ENCODE measurements at regions not wholly inside any gene's neighbourhood (a gene's known extent, or its start where the extent isn't known, plus 50 kb on each side); places are given as distances from the start of the nearest gene placed in this dataset.

GRCh38 chr6:141173529-141173928, 959.2 kb upstream of the GJE1 start:
- Histone ChIP-seq H3K27me3 (ENCODE audit: insufficient read depth, poor library complexity, severe bottlenecking) (no peaks in the 10 kb centered on the region), H3K4me3 (ENCODE audit: severe bottlenecking) (no peak overlapping the region), H3K9me3 (ENCODE audit: severe bottlenecking) (no peaks in the 10 kb centered on the region), H3K4me1 (ENCODE audit: insufficient read depth, poor library complexity, severe bottlenecking) (no peaks in the 10 kb centered on the region), H3K36me3 (ENCODE audit: low read depth) (no peaks in the 10 kb centered on the region), H3K27ac (ENCODE audit: poor library complexity, severe bottlenecking) (no peak overlapping the region)
- DNase-seq (ENCODE audit: low spot score) (no peak), ATAC-seq (ENCODE audit: low read depth) (no peak)
- TF ChIP-seq, protein P1, sequence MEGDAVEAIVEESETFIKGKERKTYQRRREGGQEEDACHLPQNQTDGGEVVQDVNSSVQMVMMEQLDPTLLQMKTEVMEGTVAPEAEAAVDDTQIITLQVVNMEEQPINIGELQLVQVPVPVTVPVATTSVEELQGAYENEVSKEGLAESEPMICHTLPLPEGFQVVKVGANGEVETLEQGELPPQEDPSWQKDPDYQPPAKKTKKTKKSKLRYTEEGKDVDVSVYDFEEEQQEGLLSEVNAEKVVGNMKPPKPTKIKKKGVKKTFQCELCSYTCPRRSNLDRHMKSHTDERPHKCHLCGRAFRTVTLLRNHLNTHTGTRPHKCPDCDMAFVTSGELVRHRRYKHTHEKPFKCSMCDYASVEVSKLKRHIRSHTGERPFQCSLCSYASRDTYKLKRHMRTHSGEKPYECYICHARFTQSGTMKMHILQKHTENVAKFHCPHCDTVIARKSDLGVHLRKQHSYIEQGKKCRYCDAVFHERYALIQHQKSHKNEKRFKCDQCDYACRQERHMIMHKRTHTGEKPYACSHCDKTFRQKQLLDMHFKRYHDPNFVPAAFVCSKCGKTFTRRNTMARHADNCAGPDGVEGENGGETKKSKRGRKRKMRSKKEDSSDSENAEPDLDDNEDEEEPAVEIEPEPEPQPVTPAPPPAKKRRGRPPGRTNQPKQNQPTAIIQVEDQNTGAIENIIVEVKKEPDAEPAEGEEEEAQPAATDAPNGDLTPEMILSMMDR (IDR thresholded peaks at IDR 0.05; ENCODE audit: poor library complexity, severe bottlenecking) = no peak

DNA sequence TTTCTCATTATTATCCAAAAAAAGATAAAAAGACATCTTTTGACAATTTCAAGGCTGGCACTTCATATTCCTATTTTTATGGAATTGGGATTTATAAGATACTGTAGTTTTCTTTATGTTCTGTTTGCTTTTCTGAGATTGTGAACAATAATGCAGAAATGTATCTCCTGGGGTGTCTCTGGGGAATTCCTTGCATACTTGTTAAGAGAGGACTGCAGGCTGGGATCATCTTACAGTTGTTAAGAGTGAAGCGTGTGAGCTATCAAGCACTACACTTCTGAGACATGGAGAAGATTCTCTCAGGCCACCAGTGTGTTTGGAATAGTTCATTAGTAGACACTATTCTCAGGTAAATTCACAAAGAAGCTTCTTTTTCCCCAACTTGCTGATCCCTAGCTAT, 963.3 kb upstream of the GJE1 start:
- no peaks in the 10 kb centered on the region for H3K27me3 ChIP-seq (ENCODE audit: insufficient read depth, poor library complexity, severe bottlenecking)
- DNase-seq (ENCODE audit: low spot score) = no peak
- H3K36me3 ChIP-seq (ENCODE audit: low read depth) = no peaks in the 10 kb centered on the region
- TF ChIP-seq, protein P1 (IDR thresholded peaks at IDR 0.05; ENCODE audit: poor library complexity, severe bottlenecking) = no peak
- no peak for ATAC-seq (ENCODE audit: low read depth)
- H3K4me3 ChIP-seq (ENCODE audit: severe bottlenecking) = no peak overlapping the region
- H3K27ac ChIP-seq (ENCODE audit: poor library complexity, severe bottlenecking) = no peak overlapping the region
- H3K4me1 ChIP-seq (ENCODE audit: insufficient read depth, poor library complexity, severe bottlenecking) = no peaks in the 10 kb centered on the region
- no peaks in the 10 kb centered on the region for H3K9me3 ChIP-seq (ENCODE audit: severe bottlenecking)

DNA sequence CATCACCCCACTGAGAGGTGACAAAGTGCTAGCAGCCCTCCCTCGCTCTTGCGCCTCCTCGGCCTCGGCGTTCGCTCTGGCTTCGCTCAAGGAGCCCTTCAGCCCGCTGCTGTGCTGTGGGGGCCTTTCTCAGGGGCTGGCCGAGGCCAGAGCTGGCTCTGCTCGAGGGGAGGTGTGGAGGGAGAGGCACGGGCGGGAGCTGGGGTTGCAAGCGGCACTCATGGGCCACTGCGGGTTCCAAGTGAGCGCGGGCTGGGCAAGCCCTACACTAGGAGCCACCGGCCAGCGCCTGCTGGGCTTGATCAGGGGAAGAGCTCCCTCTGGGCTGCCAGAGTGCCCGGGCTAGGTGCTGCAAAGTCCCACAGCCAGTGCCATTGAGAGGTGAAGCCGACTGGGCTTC, 964.8 kb upstream of the GJE1 start:
- Histone ChIP-seq H3K27me3 (ENCODE audit: insufficient read depth, poor library complexity, severe bottlenecking) (no peaks in the 10 kb centered on the region), H3K4me1 (ENCODE audit: insufficient read depth, poor library complexity, severe bottlenecking) (no peaks in the 10 kb centered on the region), H3K36me3 (ENCODE audit: low read depth) (no peaks in the 10 kb centered on the region), H3K9me3 (ENCODE audit: severe bottlenecking) (no peaks in the 10 kb centered on the region), H3K27ac (ENCODE audit: poor library complexity, severe bottlenecking) (no peak overlapping the region), H3K4me3 (ENCODE audit: severe bottlenecking) (no peak overlapping the region)
- ATAC-seq (ENCODE audit: low read depth) = no peak
- DNase-seq (ENCODE audit: low spot score) = no peak
- TF ChIP-seq, protein P1 (IDR thresholded peaks at IDR 0.05; ENCODE audit: poor library complexity, severe bottlenecking) = no peak

- ATAC-seq (ENCODE audit: low read depth) = no peak
- no peaks in the 10 kb centered on the region for H3K36me3 ChIP-seq (ENCODE audit: low read depth)
These were observed 967.6 kb upstream of the GJE1 start for GRCh38 chr6:141165002-141165665.

More at GRCh38 chr6:141165002-141165665, 967.6 kb upstream of the GJE1 start:
- no peaks in the 10 kb centered on the region for H3K27me3 ChIP-seq (ENCODE audit: insufficient read depth, poor library complexity, severe bottlenecking)
- TF ChIP-seq, protein P1 (IDR thresholded peaks at IDR 0.05; ENCODE audit: poor library complexity, severe bottlenecking) = no peak
- no peak overlapping the region for H3K27ac ChIP-seq (ENCODE audit: poor library complexity, severe bottlenecking)
- no peak overlapping the region for H3K4me3 ChIP-seq (ENCODE audit: severe bottlenecking)
- no peaks in the 10 kb centered on the region for H3K4me1 ChIP-seq (ENCODE audit: insufficient read depth, poor library complexity, severe bottlenecking)
- no peaks in the 10 kb centered on the region for H3K9me3 ChIP-seq (ENCODE audit: severe bottlenecking)
- no peak for DNase-seq (ENCODE audit: low spot score)

Measured in RWPE2 (cell line).